WERI-Rb-1 (cell line): ENCODE measurements at regions not wholly inside any gene's neighbourhood (a gene's known extent, or its start where the extent isn't known, plus 50 kb on each side); places are given as distances from the start of the nearest gene placed in this dataset.
"Not testable (repeated sequence)": the region's sequence is repeated elsewhere in the genome, so short reads cannot be mapped to it uniquely, and the experiment has no call there.

Source experiments
- DNase-seq: peaks from one replicate; pipeline ENCODE4 v3.0.0-alpha.2; 2020
- H3K27ac ChIP-seq: fragments of 250-450 bp; sonication (Bioruptor Pico); 2 replicates; pipeline ENCODE4 v1.5.1; 2020; ENCODE audit warnings: mild to moderate bottlenecking, moderate library complexity
- H3K27me3 ChIP-seq: fragments of 250-450 bp; sonication (Bioruptor Pico); 2 replicates; pipeline ENCODE4 v1.5.1; 2021; ENCODE audit warnings: mild to moderate bottlenecking, low read depth, moderate library complexity; ENCODE audit not compliant: insufficient read depth, severe bottlenecking
- H3K36me3 ChIP-seq: fragments of 250-450 bp; sonication (Bioruptor Pico); 2 replicates; pipeline ENCODE4 v1.5.1; 2020; ENCODE audit warnings: mild to moderate bottlenecking, moderate library complexity
- H3K4me3 ChIP-seq: 2 replicates; pipeline ENCODE4 v1.5.1; 2011; ENCODE audit warnings: low read depth, mild to moderate bottlenecking, control low read depth, low read length
- H3K9me3 ChIP-seq: fragments of 250-450 bp; sonication (Bioruptor Pico); 2 replicates; pipeline ENCODE4 v1.5.1; 2021; ENCODE audit warnings: mild to moderate bottlenecking, moderate library complexity; ENCODE audit not compliant: severe bottlenecking
- TF ChIP-seq, protein P1 (sequence below): IDR thresholded peaks from 2 replicates; pipeline ENCODE4 v1.5.1; 2011; ENCODE audit warnings: low read depth, mild to moderate bottlenecking, control low read depth, inconsistent platforms, low read length

GRCh38 chr21:35719080-35719479 is 341.2 kb downstream of the SETD4 start:
- H3K4me3 ChIP-seq = no peak overlapping the region

DNA sequence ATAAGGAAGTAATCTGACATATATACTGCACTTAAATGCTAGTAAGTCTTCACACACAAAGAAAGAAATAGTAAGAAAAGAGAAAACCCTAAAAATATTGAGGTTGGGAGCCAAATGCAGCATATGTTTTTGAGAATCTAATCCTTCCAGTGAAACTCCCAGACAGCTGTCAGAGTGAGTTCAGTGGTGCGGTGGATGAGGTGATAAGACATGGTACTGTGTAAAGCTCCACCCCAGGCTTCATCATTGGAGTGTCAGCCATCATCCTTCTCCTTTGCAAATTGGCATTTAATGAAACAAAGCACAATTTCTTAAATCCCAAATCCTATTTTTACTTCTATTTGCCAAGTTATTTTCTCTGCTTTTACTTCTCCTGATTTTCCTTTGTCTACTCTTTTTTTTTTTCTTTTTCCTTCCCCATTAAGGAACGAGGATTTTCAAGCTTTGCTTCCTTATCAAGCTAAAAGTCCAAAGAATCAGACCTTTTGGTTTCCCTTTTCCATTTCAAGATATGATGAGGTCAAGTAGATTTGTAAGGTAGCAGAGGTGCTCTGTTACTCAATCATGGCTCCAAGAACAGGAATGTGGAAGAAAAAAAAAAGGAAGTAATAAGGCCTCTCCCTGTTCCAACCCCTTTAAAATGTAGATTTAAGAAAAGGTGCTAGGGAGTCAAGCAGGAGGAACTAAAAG is 343.3 kb downstream of the SETD4 start:
- H3K4me3 ChIP-seq = no peak overlapping the region
- H3K27ac ChIP-seq = no peak overlapping the region
- peaks cover 95% of the 10 kb centered on the region for H3K27me3 ChIP-seq
- no peak for DNase-seq
- TF ChIP-seq, protein P1, sequence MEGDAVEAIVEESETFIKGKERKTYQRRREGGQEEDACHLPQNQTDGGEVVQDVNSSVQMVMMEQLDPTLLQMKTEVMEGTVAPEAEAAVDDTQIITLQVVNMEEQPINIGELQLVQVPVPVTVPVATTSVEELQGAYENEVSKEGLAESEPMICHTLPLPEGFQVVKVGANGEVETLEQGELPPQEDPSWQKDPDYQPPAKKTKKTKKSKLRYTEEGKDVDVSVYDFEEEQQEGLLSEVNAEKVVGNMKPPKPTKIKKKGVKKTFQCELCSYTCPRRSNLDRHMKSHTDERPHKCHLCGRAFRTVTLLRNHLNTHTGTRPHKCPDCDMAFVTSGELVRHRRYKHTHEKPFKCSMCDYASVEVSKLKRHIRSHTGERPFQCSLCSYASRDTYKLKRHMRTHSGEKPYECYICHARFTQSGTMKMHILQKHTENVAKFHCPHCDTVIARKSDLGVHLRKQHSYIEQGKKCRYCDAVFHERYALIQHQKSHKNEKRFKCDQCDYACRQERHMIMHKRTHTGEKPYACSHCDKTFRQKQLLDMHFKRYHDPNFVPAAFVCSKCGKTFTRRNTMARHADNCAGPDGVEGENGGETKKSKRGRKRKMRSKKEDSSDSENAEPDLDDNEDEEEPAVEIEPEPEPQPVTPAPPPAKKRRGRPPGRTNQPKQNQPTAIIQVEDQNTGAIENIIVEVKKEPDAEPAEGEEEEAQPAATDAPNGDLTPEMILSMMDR = no peak
- H3K9me3 ChIP-seq = no peaks in the 10 kb centered on the region
- H3K36me3 ChIP-seq = no peaks in the 10 kb centered on the region

More at GRCh38 chr21:35719080-35719479, 341.2 kb downstream of the SETD4 start:
- peaks cover 94% of the 10 kb centered on the region for H3K27me3 ChIP-seq
- no peak for DNase-seq
- H3K9me3 ChIP-seq = no peaks in the 10 kb centered on the region
- no peak overlapping the region for H3K27ac ChIP-seq
- TF ChIP-seq, protein P1 = no peak
- H3K36me3 ChIP-seq = no peaks in the 10 kb centered on the region

DNA sequence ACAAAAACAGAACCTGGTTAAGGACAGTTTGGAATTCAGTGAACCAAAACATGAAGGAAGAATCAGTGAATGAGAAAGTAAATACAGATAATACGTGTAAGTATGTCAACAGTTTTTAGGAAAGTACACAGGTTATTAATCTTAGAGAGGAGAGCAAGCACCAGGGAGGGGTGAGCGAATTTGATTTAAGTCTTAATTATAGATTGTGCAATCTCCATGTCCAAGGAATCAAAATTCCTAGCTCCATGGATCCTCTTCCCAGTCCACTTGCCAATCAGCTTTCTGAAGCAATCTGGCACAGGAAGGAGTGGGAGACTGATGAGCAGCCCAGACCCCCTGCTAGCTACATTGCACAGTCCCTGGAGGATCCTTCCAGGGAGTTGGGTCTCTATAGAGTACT is 346.4 kb downstream of the SETD4 start:
- Histone ChIP-seq H3K9me3 (no peaks in the 10 kb centered on the region), H3K4me3 (no peak overlapping the region), H3K27me3 (peaks cover 86% of the 10 kb centered on the region), H3K27ac (no peak overlapping the region), H3K36me3 (no peaks in the 10 kb centered on the region)
- TF ChIP-seq, protein P1 = no peak
- DNase-seq = no peak

- no peak overlapping the region for H3K27ac ChIP-seq
- H3K36me3 ChIP-seq = no peaks in the 10 kb centered on the region
- no peak for DNase-seq
- no peaks in the 10 kb centered on the region for H3K9me3 ChIP-seq
- peaks cover 88% of the 10 kb centered on the region for H3K27me3 ChIP-seq
- TF ChIP-seq, protein P1 = no peak
- H3K4me3 ChIP-seq = no peak overlapping the region
These were observed 348.7 kb downstream of the SETD4 start for GRCh38 chr21:35711661-35712060.

DNA sequence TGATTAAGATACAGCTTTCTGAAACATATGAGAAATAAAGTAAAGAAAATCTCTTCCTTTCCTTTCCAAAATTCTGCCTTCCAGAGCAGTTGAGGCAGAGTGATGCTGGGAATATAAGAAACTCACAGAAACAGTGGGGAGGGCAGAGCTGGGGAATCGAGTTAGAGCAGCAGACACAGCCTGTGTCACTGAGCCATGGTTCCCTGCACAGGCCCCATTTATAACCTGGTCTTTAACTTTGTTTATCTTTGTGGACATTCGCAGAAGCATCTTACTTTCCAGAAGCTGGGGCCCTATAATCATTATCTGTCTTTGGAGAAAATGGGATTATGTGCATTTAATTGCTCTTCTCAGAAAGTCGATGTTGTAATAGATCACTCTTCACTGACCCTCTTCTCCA is 349.1 kb downstream of the SETD4 start:
- H3K9me3 ChIP-seq = no peaks in the 10 kb centered on the region
- TF ChIP-seq, protein P1 = no peak
- H3K27me3 ChIP-seq = peaks cover 91% of the 10 kb centered on the region
- H3K4me3 ChIP-seq = no peak overlapping the region
- H3K27ac ChIP-seq = no peak overlapping the region
- H3K36me3 ChIP-seq = no peaks in the 10 kb centered on the region
- no peak for DNase-seq

DNA sequence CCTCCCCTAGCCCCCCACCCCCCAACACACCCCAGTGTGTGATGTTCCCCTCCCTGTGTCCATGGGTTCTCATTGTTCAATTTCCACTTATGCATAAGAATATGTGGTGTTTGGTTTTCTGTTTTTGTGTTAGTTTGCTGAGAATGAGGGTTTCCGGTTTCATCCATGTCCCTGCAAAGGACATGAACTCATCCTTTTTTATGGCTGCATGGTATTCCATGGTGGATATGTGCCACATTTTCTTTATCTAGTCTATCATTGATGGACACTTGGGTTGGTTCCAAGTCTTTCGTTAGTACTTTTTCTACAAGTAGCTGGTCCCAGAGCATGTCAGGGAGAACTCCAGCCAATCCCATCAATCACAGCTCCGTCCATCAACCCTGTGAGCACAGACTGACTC is 350.3 kb downstream of the SETD4 start:
- peaks cover 91% of the 10 kb centered on the region for H3K27me3 ChIP-seq
- not testable (repeated sequence) for H3K9me3 ChIP-seq, H3K27ac ChIP-seq

More for the DNA sequence above, 350.3 kb downstream of the SETD4 start:
- not testable (repeated sequence) for DNase-seq, H3K36me3 ChIP-seq, H3K4me3 ChIP-seq
